Small intestine (tissue), 7 donors: ENCODE measurements at regions not wholly inside any gene's neighbourhood (a gene's known extent, or its start where the extent isn't known, plus 50 kb on each side); places are given as distances from the start of the nearest gene placed in this dataset.

Source experiments
- DNase-seq, 2 donors: peaks; one replicate each; pipeline versions ENCODE4 v3.0.0 to v3.0.0-alpha.2; 2013
- FAIRE-seq: peaks from 2 replicates; lab custom pipeline; 2012; peaks lifted over from hg19 to GRCh38; lab: Jason Lieb, UNC
- H3K27ac ChIP-seq, 3 donors: one replicate each; pipeline ENCODE4 v1.5.1; 2013; ENCODE audit warnings: low read length in 2 of 3, mild to moderate bottlenecking in 2 of 3, control low read depth in 1 of 3, inconsistent platforms in 1 of 3, low read depth in 1 of 3, moderate library complexity in 1 of 3
- H3K27me3 ChIP-seq, 3 donors: one replicate each; pipeline ENCODE4 v1.6.1; 2013; ENCODE audit warnings: low read length in 3 of 3, inconsistent platforms in 1 of 3; ENCODE audit not compliant: control insufficient read depth in 3 of 3, insufficient read depth in 3 of 3
- H3K36me3 ChIP-seq, 3 donors: one replicate each; pipeline ENCODE4 v1.6.1; 2013; ENCODE audit warnings: low read length in 3 of 3, inconsistent platforms in 1 of 3, low read depth in 1 of 3, mild to moderate bottlenecking in 1 of 3, moderate library complexity in 1 of 3; ENCODE audit not compliant: control insufficient read depth in 3 of 3, insufficient read depth in 2 of 3
- H3K4me1 ChIP-seq, 3 donors: one replicate each; pipeline ENCODE4 v1.6.1; 2013; ENCODE audit warnings: low read length in 2 of 3, inconsistent platforms in 1 of 3, low read depth in 1 of 3, mild to moderate bottlenecking in 1 of 3, moderate library complexity in 1 of 3; ENCODE audit not compliant: control insufficient read depth in 3 of 3, insufficient read depth in 2 of 3
- H3K4me3 ChIP-seq, 3 donors: one replicate each; pipeline ENCODE4 v1.5.1; 2013; ENCODE audit warnings: low read length in 3 of 3, control low read depth in 1 of 3, inconsistent platforms in 1 of 3, low read depth in 1 of 3, mild to moderate bottlenecking in 1 of 3, moderate library complexity in 1 of 3
- H3K9me3 ChIP-seq, 2 donors: one replicate each; pipeline ENCODE4 v1.6.1; 2013; ENCODE audit warnings: low read depth in 1 of 2, low read length in 1 of 2; ENCODE audit not compliant: control insufficient read depth in 2 of 2, insufficient read depth in 1 of 2
- WGBS, 3 donors: extraction: QIAGEN DNeasy Blood & Tissue Kit; methylation state at CpG; one replicate each; pipeline ENCODE4 v1.1.7; 2013; 5-methylcytosine and 5-hydroxymethylcytosine counted together
- donor health status: healthy with polysubstance abuse.
- donor health status: control.
- donor health status: control.
- donor health status: Bipolar disorder and iron deficiency.
- donor health status: healthy.

- 81 to 86% (median 84%) methylated on average over 7 of the region's 7 CpGs for WGBS, 3 donors
- Histone ChIP-seq H3K4me3 (no peak overlapping the region), H3K27ac (no peak overlapping the region), H3K27me3 (no peaks in the 10 kb centered on the region), H3K36me3 (no peaks in the 10 kb centered on the region), H3K9me3 (no peaks in the 10 kb centered on the region), H3K4me1 (no peaks in the 10 kb centered on the region)
- no peak for FAIRE-seq
- DNase-seq: no peak
These were observed 467.1 kb upstream of the SOX5 start for GRCh38 chr12:24416423-24417109.

DNA sequence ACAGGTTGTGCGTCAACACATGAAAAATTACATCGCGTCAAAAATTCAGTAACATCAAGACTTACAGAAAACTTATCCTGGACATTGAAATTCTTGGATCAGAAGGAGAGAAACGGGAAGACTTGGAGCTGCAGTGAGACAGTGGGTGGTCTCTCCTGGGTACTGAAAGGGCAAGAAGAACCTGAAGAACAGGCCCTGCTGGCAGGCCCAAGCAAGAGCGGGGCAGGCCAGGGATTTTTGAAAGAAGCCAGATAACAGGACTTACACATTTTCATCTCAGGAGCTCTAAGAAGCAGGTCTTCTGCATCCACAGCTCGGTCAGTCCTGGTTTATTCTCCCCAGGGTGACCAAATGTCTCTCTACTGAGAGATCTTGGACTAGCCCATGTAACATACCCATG is 466.5 kb upstream of the SOX5 start:
- no peaks in the 10 kb centered on the region for H3K27me3 ChIP-seq
- H3K27ac ChIP-seq: no peak overlapping the region
- DNase-seq (no peak), FAIRE-seq (no peak)
- no peaks in the 10 kb centered on the region for H3K9me3 ChIP-seq
- no peaks in the 10 kb centered on the region for H3K4me1 ChIP-seq
- H3K4me3 ChIP-seq: no peak overlapping the region
- 73 to 84% (median 78%) methylated on average over 6 of the region's 6 CpGs for WGBS, 3 donors
- H3K36me3 ChIP-seq: no peaks in the 10 kb centered on the region

- no peak for FAIRE-seq
- WGBS, 3 donors: 44 to 66% (median 63%) methylated on average over 5 of the region's 5 CpGs
- no peak overlapping the region for H3K4me3 ChIP-seq
- H3K4me1 ChIP-seq: no peaks in the 10 kb centered on the region
- no peaks in the 10 kb centered on the region for H3K9me3 ChIP-seq
- no peak overlapping the region for H3K27ac ChIP-seq
- no peaks in the 10 kb centered on the region for H3K36me3 ChIP-seq
- H3K27me3 ChIP-seq: no peaks in the 10 kb centered on the region
- DNase-seq: no peak
These were observed 465.0 kb upstream of the SOX5 start for GRCh38 chr12:24414480-24414879.

DNA sequence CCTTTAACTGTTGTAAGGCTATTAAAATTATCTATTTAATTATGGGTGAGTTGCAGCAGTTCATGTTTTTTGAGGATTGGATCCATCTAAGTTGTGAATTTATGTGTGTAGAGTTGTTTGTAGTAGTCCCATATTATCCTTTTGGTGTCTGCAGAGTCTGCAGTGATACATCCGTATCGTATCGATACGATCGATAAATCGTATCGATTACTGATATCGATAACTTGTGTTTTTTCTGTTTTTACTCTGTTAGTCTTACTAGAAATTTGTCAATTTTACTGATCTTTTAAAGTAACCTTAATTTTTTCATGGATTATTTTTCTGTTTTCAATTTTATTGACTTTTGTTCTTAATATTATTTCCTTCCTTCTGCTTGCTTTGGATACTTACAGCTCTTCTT is 462.5 kb upstream of the SOX5 start:
- FAIRE-seq: no peak
- H3K27me3 ChIP-seq: no peaks in the 10 kb centered on the region
- no peak overlapping the region for H3K27ac ChIP-seq
- WGBS, 3 donors: 96 to 98% (median 96%) methylated on average over 8 of the region's 8 CpGs
- no peaks in the 10 kb centered on the region for H3K4me1 ChIP-seq
- no peak for DNase-seq
- H3K4me3 ChIP-seq: no peak overlapping the region
- H3K36me3 ChIP-seq: no peaks in the 10 kb centered on the region
- no peaks in the 10 kb centered on the region for H3K9me3 ChIP-seq

DNA sequence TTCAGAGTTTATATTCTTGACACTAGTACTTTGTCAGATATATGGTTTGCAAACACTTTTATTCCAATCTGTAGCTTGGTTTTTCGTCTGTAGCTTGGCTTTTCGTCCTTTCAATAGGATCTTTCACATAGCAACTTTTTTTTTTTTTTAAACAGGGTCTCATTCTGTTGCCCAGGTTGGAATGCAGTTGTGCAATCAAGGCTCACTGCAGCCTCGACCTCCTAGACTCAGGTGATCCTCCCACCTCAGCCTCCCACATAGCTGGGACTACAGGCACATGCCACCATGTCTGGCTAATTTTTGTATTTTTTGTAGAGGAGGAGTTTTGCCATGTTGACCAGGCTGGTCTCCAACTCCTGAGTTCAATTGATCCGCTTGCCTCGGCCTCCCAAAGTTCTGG is 460.4 kb upstream of the SOX5 start:
- H3K36me3 ChIP-seq: no peaks in the 10 kb centered on the region
- DNase-seq (no peak), FAIRE-seq (no peak)
- H3K27me3 ChIP-seq: no peaks in the 10 kb centered on the region
- H3K4me3 ChIP-seq: no peak overlapping the region
- no peaks in the 10 kb centered on the region for H3K4me1 ChIP-seq
- no peaks in the 10 kb centered on the region for H3K9me3 ChIP-seq
- H3K27ac ChIP-seq: no peak overlapping the region
- WGBS, 3 donors: 66 to 84% (median 70%) methylated on average over 5 of the region's 5 CpGs

DNA sequence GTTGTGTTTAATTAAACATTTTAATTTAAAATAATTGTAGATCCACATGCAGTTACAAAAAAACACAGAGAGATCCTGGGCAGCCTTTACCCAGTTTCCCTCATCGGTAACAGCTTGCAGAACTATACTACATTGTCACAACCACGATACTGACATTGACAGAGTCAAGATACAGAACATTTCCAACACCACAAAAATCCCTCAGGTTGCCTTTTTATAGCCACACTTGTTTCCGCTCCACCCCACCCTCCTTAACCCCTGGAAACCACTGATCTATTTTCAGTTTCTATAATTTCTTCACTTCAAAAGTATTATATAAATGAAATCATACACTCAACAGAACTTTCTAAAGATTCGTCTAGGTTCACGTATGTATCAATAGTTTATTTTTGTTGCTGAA is 458.8 kb upstream of the SOX5 start:
- no peaks in the 10 kb centered on the region for H3K27me3 ChIP-seq
- H3K4me3 ChIP-seq: no peak overlapping the region
- H3K27ac ChIP-seq: no peak overlapping the region
- WGBS, 3 donors: 60 to 78% (median 72%) methylated on average over 5 of the region's 5 CpGs
- H3K4me1 ChIP-seq: no peaks in the 10 kb centered on the region
- H3K36me3 ChIP-seq: no peaks in the 10 kb centered on the region
- FAIRE-seq (no peak), DNase-seq (no peak)
- H3K9me3 ChIP-seq: no peaks in the 10 kb centered on the region

- FAIRE-seq: no peak
- WGBS, 3 donors: 65 to 74% (median 71%) methylated on average over 7 of the region's 7 CpGs
- Histone ChIP-seq H3K4me1 (no peaks in the 10 kb centered on the region), H3K27ac (no peak overlapping the region), H3K4me3 (no peak overlapping the region), H3K9me3 (no peaks in the 10 kb centered on the region), H3K27me3 (no peaks in the 10 kb centered on the region), H3K36me3 (no peaks in the 10 kb centered on the region)
- no peak for DNase-seq
These were observed 458.4 kb upstream of the SOX5 start for GRCh38 chr12:24407884-24408283.

DNA sequence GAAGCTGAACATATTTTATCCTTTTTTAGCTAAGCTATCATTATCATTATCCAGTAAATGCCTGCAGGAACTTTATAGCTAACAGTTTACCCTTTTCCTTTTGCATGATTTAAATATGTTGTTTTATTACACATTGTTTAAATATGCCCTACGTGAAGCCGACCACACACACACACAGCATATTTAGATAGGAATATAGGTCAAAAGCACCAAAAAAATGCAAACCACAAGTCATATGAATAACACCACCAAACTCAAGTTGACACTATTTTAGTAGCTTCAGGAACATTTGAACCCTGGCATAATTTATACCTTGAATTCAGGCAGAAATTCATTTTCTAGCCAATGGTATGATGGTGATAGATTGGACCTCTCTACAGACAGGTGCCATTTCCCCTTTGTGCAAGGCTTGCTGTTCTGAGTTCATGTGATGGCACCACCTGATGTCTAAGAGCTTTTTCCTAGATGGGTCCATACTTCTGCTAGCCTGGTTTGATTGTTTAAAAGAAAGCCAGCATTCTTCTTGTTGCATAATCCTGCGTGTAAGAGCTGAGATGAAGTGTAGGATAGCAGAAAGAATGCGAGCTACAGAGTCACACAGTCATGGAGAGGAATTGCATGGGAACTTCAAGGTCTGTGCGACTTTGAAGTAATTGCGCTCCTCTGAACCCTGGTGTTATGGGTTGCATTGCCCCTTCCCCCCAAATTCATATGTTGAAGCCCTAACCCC is 454.8 kb upstream of the SOX5 start:
- FAIRE-seq (no peak), DNase-seq (no peak)
- peak overlapping the region in 1 of 3 donors; percentile 21 for H3K27ac ChIP-seq
- H3K27me3 ChIP-seq: no peaks in the 10 kb centered on the region
- H3K4me1 ChIP-seq: no peaks in the 10 kb centered on the region
- H3K36me3 ChIP-seq: no peaks in the 10 kb centered on the region
- 74 to 80% (median 77%) methylated on average over 6 of the region's 6 CpGs for WGBS, 3 donors
- H3K4me3 ChIP-seq: no peak overlapping the region
- H3K9me3 ChIP-seq: no peaks in the 10 kb centered on the region
